HEK293 (cell line): ENCODE measurements at regions not wholly inside any gene's neighbourhood (a gene's known extent, or its start where the extent isn't known, plus 50 kb on each side); places are given as distances from the start of the nearest gene placed in this dataset.

Experiments used
- CTCF ChIA-PET: fragments of 350-600 bp; formaldehyde crosslinking; extraction: SDS; loops from one replicate; lab custom pipeline; 2021; ENCODE audit warnings: antibody characterized with exemption; lab: Yijun Ruan, JAX
- POLR2A ChIA-PET: fragments of 300-600 bp; formaldehyde crosslinking; extraction: SDS; loops from one replicate; lab custom pipeline; 2020; ENCODE audit warnings: antibody characterized with exemption, inconsistent platforms; lab: Yijun Ruan, JAX
- H3K27ac ChIP-seq: fragments of 200-500 bp; sonication (Bioruptor generic); 2 replicates; pipeline ENCODE4 v1.5.1; 2014; ENCODE audit warnings: low read depth, low read length, control low read depth, inconsistent platforms; ENCODE audit errors: extremely low read depth
- H3K36me3 ChIP-seq, 2 experiments: fragments of 200-500 bp in 1 of 2; sonication (Bioruptor generic) in 1 of 2; 1 replicate in 1 of 2; 2 replicates in 1 of 2; pipeline ENCODE4 v1.5.1; 2014 to 2017; ENCODE audit warnings: inconsistent platforms in 2 of 2, low read length in 2 of 2; ENCODE audit not compliant: control insufficient read depth in 2 of 2, insufficient read depth in 1 of 2
- H3K4me1 ChIP-seq: fragments of 200-500 bp; sonication (Bioruptor generic); 2 replicates; pipeline ENCODE4 v1.5.1; 2014; ENCODE audit warnings: mild to moderate bottlenecking, low read length, inconsistent platforms; ENCODE audit not compliant: control insufficient read depth, insufficient read depth
- H3K4me3 ChIP-seq: 2 replicates; pipeline ENCODE4 v1.5.1; 2011; ENCODE audit warnings: low read depth, mild to moderate bottlenecking, control low read depth, low read length, moderate library complexity
- H3K9me3 ChIP-seq: fragments of 200-500 bp; sonication (Bioruptor generic); 2 replicates; pipeline ENCODE4 v1.5.1; 2014; ENCODE audit warnings: low read depth, low read length, inconsistent platforms; ENCODE audit not compliant: control insufficient read depth, insufficient read depth
- CTCF ChIP-seq: fragments of 450-650 bp; formaldehyde crosslinking; IDR thresholded peaks from 2 replicates; pipeline ENCODE4 v1.5.1; 2016; ENCODE audit warnings: missing biosample characterization, missing genetic modification characterization
- KLF10 ChIP-seq: fragments of 450-650 bp; IDR thresholded peaks from 2 replicates; pipeline ENCODE4 v1.5.1; 2018; ENCODE audit warnings: missing biosample characterization, mild to moderate bottlenecking, missing genetic modification characterization
- KLF16 ChIP-seq: fragments of 450-650 bp; formaldehyde crosslinking; IDR thresholded peaks from 2 replicates; pipeline ENCODE4 v1.5.1; 2017; ENCODE audit warnings: missing biosample characterization, missing genetic modification characterization
- OVOL3 ChIP-seq: fragments of 450-650 bp; formaldehyde crosslinking; IDR thresholded peaks from 2 replicates; pipeline ENCODE4 v1.5.1; 2016; ENCODE audit warnings: missing biosample characterization, missing genetic modification characterization
- PRDM6 ChIP-seq: fragments of 450-650 bp; formaldehyde crosslinking; IDR thresholded peaks from 2 replicates; pipeline ENCODE4 v1.5.1; 2017; ENCODE audit warnings: missing biosample characterization, missing genetic modification characterization
- SP7 ChIP-seq: fragments of 450-650 bp; formaldehyde crosslinking; IDR thresholded peaks from 2 replicates; pipeline ENCODE4 v1.5.1; 2016; ENCODE audit warnings: missing biosample characterization, missing genetic modification characterization
- ZBTB1 ChIP-seq: fragments of 450-650 bp; formaldehyde crosslinking; IDR thresholded peaks from 2 replicates; pipeline ENCODE4 v1.5.1; 2016; ENCODE audit warnings: missing biosample characterization, missing genetic modification characterization
- ZBTB17 ChIP-seq: fragments of 450-650 bp; formaldehyde crosslinking; IDR thresholded peaks from 2 replicates; pipeline ENCODE4 v1.5.1; 2016; ENCODE audit warnings: missing biosample characterization, missing genetic modification characterization
- ZBTB6 ChIP-seq: fragments of 450-650 bp; formaldehyde crosslinking; IDR thresholded peaks from 2 replicates; pipeline ENCODE4 v1.5.1; 2017; ENCODE audit warnings: missing biosample characterization, missing genetic modification characterization
- ZIC2 ChIP-seq: fragments of 450-650 bp; formaldehyde crosslinking; IDR thresholded peaks from 2 replicates; pipeline ENCODE4 v1.5.1; 2016; ENCODE audit warnings: missing biosample characterization, missing genetic modification characterization
- ZNF121 ChIP-seq: fragments of 450-650 bp; formaldehyde crosslinking; IDR thresholded peaks from 2 replicates; pipeline ENCODE4 v1.5.1; 2016; ENCODE audit warnings: missing biosample characterization, missing genetic modification characterization
- ZNF157 ChIP-seq: fragments of 450-650 bp; formaldehyde crosslinking; IDR thresholded peaks from 2 replicates; pipeline ENCODE4 v1.5.1; 2016; ENCODE audit warnings: missing biosample characterization, missing genetic modification characterization
- ZNF248 ChIP-seq: fragments of 450-650 bp; formaldehyde crosslinking; IDR thresholded peaks from 2 replicates; pipeline ENCODE4 v1.5.1; 2017; ENCODE audit warnings: missing biosample characterization, missing genetic modification characterization
- ZNF354C ChIP-seq: fragments of 450-650 bp; formaldehyde crosslinking; IDR thresholded peaks from 2 replicates; pipeline ENCODE4 v1.5.1; 2016; ENCODE audit warnings: missing biosample characterization, missing genetic modification characterization, low read depth, borderline replicate concordance
- ZNF416 ChIP-seq: fragments of 450-650 bp; formaldehyde crosslinking; IDR thresholded peaks from 2 replicates; pipeline ENCODE4 v1.5.1; 2016; ENCODE audit warnings: missing biosample characterization, missing genetic modification characterization
- ZNF518A ChIP-seq: fragments of 450-650 bp; formaldehyde crosslinking; conservative IDR thresholded peaks from 2 replicates; pipeline ENCODE4 v1.5.1; 2016; ENCODE audit warnings: low read depth, missing biosample characterization, missing genetic modification characterization
- ZNF530 ChIP-seq: fragments of 450-650 bp; formaldehyde crosslinking; IDR thresholded peaks from 2 replicates; pipeline ENCODE4 v1.5.1; 2016; ENCODE audit warnings: low read depth, missing biosample characterization, missing genetic modification characterization
- ZNF560 ChIP-seq: fragments of 450-650 bp; formaldehyde crosslinking; IDR thresholded peaks from 2 replicates; pipeline ENCODE4 v1.5.1; 2017; ENCODE audit warnings: missing biosample characterization, missing genetic modification characterization, borderline replicate concordance
- ZNF596 ChIP-seq: fragments of 450-650 bp; IDR thresholded peaks from 2 replicates; pipeline ENCODE4 v1.5.0; 2018; ENCODE audit warnings: missing biosample characterization, mild to moderate bottlenecking, missing genetic modification characterization, moderate library complexity
- ZNF639 ChIP-seq: fragments of 450-650 bp; formaldehyde crosslinking; IDR thresholded peaks from 2 replicates; pipeline ENCODE4 v1.5.1; 2016; ENCODE audit warnings: missing biosample characterization, missing genetic modification characterization
- ZNF76 ChIP-seq: fragments of 450-650 bp; formaldehyde crosslinking; IDR thresholded peaks from 2 replicates; pipeline ENCODE4; 2016; ENCODE audit warnings: low read depth, missing biosample characterization, missing genetic modification characterization, borderline replicate concordance
- ZNF830 ChIP-seq: fragments of 450-650 bp; IDR thresholded peaks from 2 replicates; pipeline ENCODE4 v1.5.0; 2018; ENCODE audit warnings: missing biosample characterization, missing genetic modification characterization, low read depth, mild to moderate bottlenecking, moderate library complexity
- ZNF837 ChIP-seq: fragments of 450-650 bp; formaldehyde crosslinking; IDR thresholded peaks from 2 replicates; pipeline ENCODE4 v1.5.1; 2016; ENCODE audit warnings: missing biosample characterization, missing genetic modification characterization

- CTCF ChIA-PET: interaction anchor here (0.6 to 0.7 kb wide), 2 partner anchors 229 to 457 kb away, joined by 3 to 6 read pairs; no protein-coding TSS in a partner anchor
- H3K27ac ChIP-seq: no peak overlapping the region
Measured at GRCh38 chr10:15452545-15452944, 81.5 kb upstream of the FAM171A1 start.

GRCh38 chr10:15451137-15452094 is 80.3 kb upstream of the FAM171A1 start:
- Histone ChIP-seq H3K4me1 (no peaks in the 10 kb centered on the region), H3K9me3 (no peaks in the 10 kb centered on the region), H3K4me3 (no peak overlapping the region), H3K27ac (no peak overlapping the region), H3K36me3 (no peaks in the 10 kb centered on the region)
- CTCF ChIA-PET: interaction anchor here (0.9 kb wide), 1 partner anchor 18 kb away, joined by 4 read pairs; no protein-coding TSS in a partner anchor
- POLR2A ChIA-PET: interaction anchor here (0.6 kb wide), 1 partner anchor 9 kb away, joined by 4 read pairs; no protein-coding TSS in a partner anchor
- 0 out of 2 replicates have a peak, but pooled peaks have one; percentile 13 for TF ChIP-seq PRDM6
- no peak for TF ChIP-seq ZBTB1 (tag by site-specific recombination)
- TF ChIP-seq ZNF596 (tag by site-specific recombination): no peak; the same call in 1 of the 2 replicates
- no peak for TF ChIP-seq ZNF518A (tag by site-specific recombination)
- TF ChIP-seq ZNF416 (tag by site-specific recombination): no peak
- TF ChIP-seq CTCF: no peak
- 0 out of 2 replicates have a peak, but pooled peaks have one; percentile 13 for TF ChIP-seq ZIC2 (tag by site-specific recombination)
- TF ChIP-seq ZBTB17 (tag by site-specific recombination): no peak
- peak; percentile 76 for TF ChIP-seq SP7 (tag by site-specific recombination)
- TF ChIP-seq KLF16 (tag by site-specific recombination): no peak
- no peak for TF ChIP-seq ZNF248 (tag by site-specific recombination)
- no peak for TF ChIP-seq ZNF157 (tag by site-specific recombination)
- no peak for TF ChIP-seq ZBTB6 (tag by site-specific recombination)
- TF ChIP-seq ZNF76 (tag by site-specific recombination): no peak
- no peak for TF ChIP-seq ZNF639 (tag by site-specific recombination)
- no peak for TF ChIP-seq ZNF830
- TF ChIP-seq ZNF354C (tag by site-specific recombination): no peak
- no peak for TF ChIP-seq OVOL3
- no peak for TF ChIP-seq ZNF560 (tag by site-specific recombination)
- TF ChIP-seq KLF10 (tag by site-specific recombination): no peak
- no peak for TF ChIP-seq ZNF530 (tag by site-specific recombination)

More at GRCh38 chr10:15452545-15452944, 81.5 kb upstream of the FAM171A1 start:
- TF ChIP-seq ZNF121 (tag by site-specific recombination) (peak; percentile 93), ZNF837 (tag by site-specific recombination) (no peak)
- Histone ChIP-seq H3K4me1 (no peaks in the 10 kb centered on the region), H3K4me3 (no peak overlapping the region), H3K9me3 (no peaks in the 10 kb centered on the region), H3K36me3 (no peaks in the 10 kb centered on the region)
- POLR2A ChIA-PET: no interaction called here
